ENCODE measurements at regions not wholly inside any gene's neighbourhood (a gene's known extent, or its start where the extent isn't known, plus 50 kb on each side); places are given as distances from the start of the nearest gene placed in this dataset.

- TF ChIP-seq EZH2 (IDR thresholded peaks at IDR 0.05; ENCODE audit: insufficient read depth, poor library complexity, severe bottlenecking) (no peak), EZH2phosphoT487 (IDR thresholded peaks at IDR 0.05; ENCODE audit: insufficient read depth, low read depth) (no peak)
These were observed 54.7 kb upstream of the LRATD1 start for GRCh38 chr2:14577843-14578242.

Data from GM23248 (cell line).